Upper lobe of left lung (tissue), 6 donors: ENCODE measurements at regions not wholly inside any gene's neighbourhood (a gene's known extent, or its start where the extent isn't known, plus 50 kb on each side); places are given as distances from the start of the nearest gene placed in this dataset.

Source experiments
- ATAC-seq, 2 donors: fragments of 200-7000 bp; cut with Tn5 transposase; one replicate each; pipeline ENCODE4 v1.9.1; 2022; ENCODE audit warnings: mild to moderate bottlenecking in 2 of 2, moderate library complexity in 2 of 2; ENCODE audit not compliant: low FRiP score in 2 of 2
- DNase-seq, 2 donors: peaks; one replicate each; pipeline ENCODE4 v3.0.0-alpha.2; 2019 to 2020
- H3K27ac ChIP-seq, 4 donors: fragments of 200-600 bp; sonication (generic); one replicate each; pipeline ENCODE4 v1.5.1; 2016 to 2019
- H3K27me3 ChIP-seq, 4 donors: fragments of 200-600 bp; sonication (generic); one replicate each; pipeline ENCODE4 v1.5.1; 2017 to 2019
- H3K36me3 ChIP-seq, 4 donors: fragments of 200-600 bp; sonication (generic); one replicate each; pipeline ENCODE4 v1.5.1; 2016 to 2019
- H3K4me1 ChIP-seq, 4 donors: fragments of 200-600 bp; sonication (generic); one replicate each; pipeline ENCODE4 v1.5.1; 2018 to 2019
- H3K4me3 ChIP-seq, 4 donors: fragments of 200-600 bp; sonication (generic); one replicate each; pipeline ENCODE4 v1.5.1; 2017 to 2019; ENCODE audit warnings: mild to moderate bottlenecking in 2 of 4, moderate library complexity in 1 of 4
- H3K9me3 ChIP-seq, 4 donors: fragments of 200-600 bp; sonication (generic); one replicate each; pipeline ENCODE4 v1.5.1; 2018 to 2019
- EP300 ChIP-seq, 4 donors: sonication (generic); formaldehyde crosslinking; IDR thresholded peaks; one replicate each; pipeline ENCODE4 v1.5.1; 2017; ENCODE audit warnings: antibody characterized with exemption in 4 of 4, control low read depth in 2 of 4
- POLR2A ChIP-seq, 4 donors: fragments of 450-650 bp; IDR thresholded peaks; one replicate each; pipeline ENCODE4 v1.5.1; 2016 to 2017; ENCODE audit warnings: antibody characterized with exemption in 4 of 4, mild to moderate bottlenecking in 2 of 4
- POLR2AphosphoS5 ChIP-seq, 2 donors: sonication (generic); formaldehyde crosslinking; IDR thresholded peaks; one replicate each; pipeline ENCODE4 v1.5.1; 2017; ENCODE audit warnings: antibody characterized with exemption in 2 of 2
- WGBS, 2 donors: methylation state at CpG; one replicate each; pipeline ENCODE4 v1.1.5; 2017 to 2018; 5-methylcytosine and 5-hydroxymethylcytosine counted together
- TF ChIP-seq, protein P1 (sequence below), 6 experiments: fragments of 450-650 bp in 4 of 6; fragments of 200-600 bp in 2 of 6; sonication (generic) in 2 of 6; IDR thresholded peaks; one replicate each; pipeline ENCODE4 v1.5.1; 2016 to 2019; ENCODE audit warnings: antibody characterized with exemption in 6 of 6
- donor health status: DM: no; HTN: no; CAD: no; lungs with moderate emphysema.
- donor health status: DM: no; HTN: yes; CAD: no; lungs with severe emphysema.

DNA sequence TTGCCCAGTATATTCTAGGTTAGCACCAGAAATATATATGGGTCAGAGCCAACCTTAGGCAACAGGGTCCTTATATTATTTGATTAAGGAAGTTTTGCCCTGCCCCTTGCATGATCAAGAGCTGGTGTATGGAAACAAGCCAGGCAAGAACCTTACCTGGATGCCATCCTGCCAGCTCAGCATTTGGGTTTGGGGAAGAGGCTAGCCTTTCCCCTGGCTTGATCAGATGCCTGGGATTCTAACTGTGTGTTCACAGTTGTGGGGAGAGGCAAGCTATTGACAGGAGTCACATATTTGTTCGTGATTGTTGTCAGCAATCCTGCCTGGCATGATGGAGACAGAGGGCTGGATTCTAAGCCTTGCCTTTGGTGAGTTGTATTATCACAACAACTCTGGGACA, 260.0 kb upstream of the DACH1 start:
- TF ChIP-seq, protein P1, sequence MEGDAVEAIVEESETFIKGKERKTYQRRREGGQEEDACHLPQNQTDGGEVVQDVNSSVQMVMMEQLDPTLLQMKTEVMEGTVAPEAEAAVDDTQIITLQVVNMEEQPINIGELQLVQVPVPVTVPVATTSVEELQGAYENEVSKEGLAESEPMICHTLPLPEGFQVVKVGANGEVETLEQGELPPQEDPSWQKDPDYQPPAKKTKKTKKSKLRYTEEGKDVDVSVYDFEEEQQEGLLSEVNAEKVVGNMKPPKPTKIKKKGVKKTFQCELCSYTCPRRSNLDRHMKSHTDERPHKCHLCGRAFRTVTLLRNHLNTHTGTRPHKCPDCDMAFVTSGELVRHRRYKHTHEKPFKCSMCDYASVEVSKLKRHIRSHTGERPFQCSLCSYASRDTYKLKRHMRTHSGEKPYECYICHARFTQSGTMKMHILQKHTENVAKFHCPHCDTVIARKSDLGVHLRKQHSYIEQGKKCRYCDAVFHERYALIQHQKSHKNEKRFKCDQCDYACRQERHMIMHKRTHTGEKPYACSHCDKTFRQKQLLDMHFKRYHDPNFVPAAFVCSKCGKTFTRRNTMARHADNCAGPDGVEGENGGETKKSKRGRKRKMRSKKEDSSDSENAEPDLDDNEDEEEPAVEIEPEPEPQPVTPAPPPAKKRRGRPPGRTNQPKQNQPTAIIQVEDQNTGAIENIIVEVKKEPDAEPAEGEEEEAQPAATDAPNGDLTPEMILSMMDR (IDR thresholded peaks at IDR 0.05), result no peak
- TF ChIP-seq POLR2A (IDR thresholded peaks at IDR 0.05) (no peak), EP300 (IDR thresholded peaks at IDR 0.05) (no peak), POLR2AphosphoS5 (IDR thresholded peaks at IDR 0.05) (no peak)
- H3K36me3 ChIP-seq, result no peaks in the 10 kb centered on the region
- WGBS, 2 donors, result 36 to 69% methylated on average over 1 of the region's 1 CpG
- no peak for DNase-seq
- H3K4me1 ChIP-seq, result no peaks in the 10 kb centered on the region
- H3K27ac ChIP-seq, result no peak overlapping the region
- no peak for ATAC-seq
- H3K9me3 ChIP-seq, result no peaks in the 10 kb centered on the region
- H3K27me3 ChIP-seq, result no peaks in the 10 kb centered on the region
- no peak overlapping the region for H3K4me3 ChIP-seq

DNA sequence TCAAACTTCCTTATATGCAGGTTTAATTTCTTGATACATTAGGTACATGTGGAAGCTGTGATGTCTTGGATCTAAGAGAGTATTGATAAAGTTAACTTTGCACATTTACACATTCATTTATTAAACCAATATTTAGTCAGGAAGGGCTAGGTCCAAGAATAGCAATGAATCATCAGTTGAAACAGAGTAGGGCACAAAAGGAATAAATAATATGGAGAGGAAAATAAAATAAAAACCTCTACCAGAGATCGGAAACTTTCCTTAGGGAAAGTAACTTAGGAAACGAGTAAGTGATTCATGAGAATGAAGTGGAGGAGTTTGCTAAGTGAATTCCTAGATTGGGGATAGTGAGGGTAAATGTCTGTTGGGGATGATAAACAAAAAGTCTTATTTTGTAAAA, 259.4 kb upstream of the DACH1 start:
- TF ChIP-seq POLR2AphosphoS5 (IDR thresholded peaks at IDR 0.05) (no peak), EP300 (IDR thresholded peaks at IDR 0.05) (no peak), POLR2A (IDR thresholded peaks at IDR 0.05) (no peak)
- TF ChIP-seq, protein P1 (IDR thresholded peaks at IDR 0.05), result no peak
- Histone ChIP-seq H3K36me3 (no peaks in the 10 kb centered on the region), H3K27ac (no peak overlapping the region), H3K4me3 (no peak overlapping the region), H3K4me1 (no peaks in the 10 kb centered on the region), H3K27me3 (no peaks in the 10 kb centered on the region), H3K9me3 (no peaks in the 10 kb centered on the region)
- 61 to 74% methylated on average over 2 of the region's 2 CpGs for WGBS, 2 donors
- ATAC-seq, result no peak
- no peak for DNase-seq

DNA sequence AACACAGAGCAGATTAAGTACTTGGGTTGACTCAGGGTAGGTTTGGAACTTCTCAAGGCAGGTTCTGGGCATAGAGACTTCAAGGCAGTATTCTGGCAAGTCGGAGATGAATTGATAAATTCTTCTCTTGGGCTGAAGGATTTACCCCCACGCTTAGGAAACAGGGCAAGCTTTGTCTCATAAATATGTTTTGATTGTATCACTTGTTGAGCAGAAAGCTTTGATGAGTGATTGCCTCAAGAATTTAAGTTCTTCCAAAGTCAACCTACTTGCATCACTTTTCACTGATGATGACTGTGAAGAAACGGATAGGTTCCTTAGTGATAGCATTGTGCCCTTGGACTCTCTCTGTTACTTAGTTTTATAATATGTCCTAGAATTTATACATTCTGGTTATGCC, 258.6 kb upstream of the DACH1 start:
- no peaks in the 10 kb centered on the region for H3K27me3 ChIP-seq
- no peaks in the 10 kb centered on the region for H3K4me1 ChIP-seq
- ATAC-seq, result no peak
- TF ChIP-seq, protein P1 (IDR thresholded peaks at IDR 0.05), result no peak
- TF ChIP-seq POLR2AphosphoS5 (IDR thresholded peaks at IDR 0.05) (no peak), POLR2A (IDR thresholded peaks at IDR 0.05) (no peak), EP300 (IDR thresholded peaks at IDR 0.05) (no peak)
- 84 to 89% methylated on average over 3 of the region's 3 CpGs for WGBS, 2 donors
- H3K27ac ChIP-seq, result no peak overlapping the region
- H3K9me3 ChIP-seq, result no peaks in the 10 kb centered on the region
- no peak for DNase-seq
- no peak overlapping the region for H3K4me3 ChIP-seq
- no peaks in the 10 kb centered on the region for H3K36me3 ChIP-seq

DNA sequence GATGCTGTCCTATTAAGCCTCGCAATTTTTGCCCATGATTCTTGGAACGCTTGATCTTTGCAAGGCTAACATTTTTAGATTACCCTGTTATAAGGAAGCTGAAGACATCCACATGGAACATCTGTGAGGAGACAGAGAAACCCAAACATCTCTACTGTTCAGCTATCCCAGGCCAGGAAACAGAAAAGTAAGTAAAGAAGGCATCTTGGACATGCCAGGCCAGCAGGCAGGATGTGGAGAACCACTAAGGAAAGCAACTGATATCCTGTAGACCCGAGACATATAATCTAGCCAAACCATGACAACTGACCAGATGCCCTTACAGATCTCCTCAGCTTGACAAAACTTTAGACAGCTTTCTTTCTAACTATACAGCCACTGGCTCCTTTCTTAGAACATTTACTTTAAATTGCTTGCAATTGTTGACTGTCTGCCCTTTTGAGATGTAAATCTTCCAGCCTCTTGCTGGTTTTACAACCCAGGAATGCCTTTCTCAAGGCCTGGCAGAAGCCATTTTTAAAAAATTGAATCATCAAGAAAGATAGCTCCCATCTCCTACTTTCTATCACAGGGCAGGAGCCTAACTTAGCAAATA, 255.8 kb upstream of the DACH1 start:
- Histone ChIP-seq H3K36me3 (no peaks in the 10 kb centered on the region), H3K27ac (no peak overlapping the region), H3K4me3 (no peak overlapping the region), H3K27me3 (no peaks in the 10 kb centered on the region), H3K4me1 (no peaks in the 10 kb centered on the region), H3K9me3 (no peaks in the 10 kb centered on the region)
- no peak for DNase-seq
- no peak for ATAC-seq
- 83 to 84% methylated on average over 3 of the region's 3 CpGs for WGBS, 2 donors
- TF ChIP-seq POLR2A (IDR thresholded peaks at IDR 0.05), result no peak
- TF ChIP-seq EP300 (IDR thresholded peaks at IDR 0.05), result no peak
- TF ChIP-seq, protein P1 (IDR thresholded peaks at IDR 0.05), result no peak
- no peak for TF ChIP-seq POLR2AphosphoS5 (IDR thresholded peaks at IDR 0.05)

DNA sequence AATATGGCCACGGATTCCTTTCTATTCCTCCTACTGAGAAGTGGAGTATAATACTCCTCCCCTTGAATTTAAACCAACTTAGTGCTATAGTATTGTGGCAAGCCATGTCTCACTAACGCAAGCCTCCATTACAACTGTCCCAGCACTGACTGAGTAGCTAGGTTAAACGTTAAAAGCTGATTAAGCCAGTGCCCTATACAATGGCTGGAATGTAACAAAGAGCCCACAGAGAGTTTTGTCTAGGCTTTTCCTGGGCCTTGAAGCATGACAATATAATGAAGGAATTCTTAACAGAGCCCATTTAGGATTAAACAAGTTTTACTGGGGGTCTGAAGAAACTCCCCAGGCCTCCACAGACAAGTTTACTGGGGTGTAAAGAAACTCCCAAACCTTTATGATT, 254.5 kb upstream of the DACH1 start:
- Histone ChIP-seq H3K27me3 (no peaks in the 10 kb centered on the region), H3K9me3 (no peaks in the 10 kb centered on the region), H3K27ac (no peak overlapping the region), H3K4me3 (no peak overlapping the region), H3K4me1 (no peaks in the 10 kb centered on the region), H3K36me3 (no peaks in the 10 kb centered on the region)
- ATAC-seq, result no peak
- TF ChIP-seq POLR2AphosphoS5 (IDR thresholded peaks at IDR 0.05) (no peak), POLR2A (IDR thresholded peaks at IDR 0.05) (no peak), EP300 (IDR thresholded peaks at IDR 0.05) (no peak)
- TF ChIP-seq, protein P1 (IDR thresholded peaks at IDR 0.05), result no peak
- 83 to 90% methylated on average over 3 of the region's 3 CpGs for WGBS, 2 donors
- no peak for DNase-seq
